ENCODE measurements at regions not wholly inside any gene's neighbourhood (a gene's known extent, or its start where the extent isn't known, plus 50 kb on each side); places are given as distances from the start of the nearest gene placed in this dataset.

GRCh38 chr1:96222701-96223100, 498.9 kb upstream of the PTBP2 start:
- TF ChIP-seq, protein P1, sequence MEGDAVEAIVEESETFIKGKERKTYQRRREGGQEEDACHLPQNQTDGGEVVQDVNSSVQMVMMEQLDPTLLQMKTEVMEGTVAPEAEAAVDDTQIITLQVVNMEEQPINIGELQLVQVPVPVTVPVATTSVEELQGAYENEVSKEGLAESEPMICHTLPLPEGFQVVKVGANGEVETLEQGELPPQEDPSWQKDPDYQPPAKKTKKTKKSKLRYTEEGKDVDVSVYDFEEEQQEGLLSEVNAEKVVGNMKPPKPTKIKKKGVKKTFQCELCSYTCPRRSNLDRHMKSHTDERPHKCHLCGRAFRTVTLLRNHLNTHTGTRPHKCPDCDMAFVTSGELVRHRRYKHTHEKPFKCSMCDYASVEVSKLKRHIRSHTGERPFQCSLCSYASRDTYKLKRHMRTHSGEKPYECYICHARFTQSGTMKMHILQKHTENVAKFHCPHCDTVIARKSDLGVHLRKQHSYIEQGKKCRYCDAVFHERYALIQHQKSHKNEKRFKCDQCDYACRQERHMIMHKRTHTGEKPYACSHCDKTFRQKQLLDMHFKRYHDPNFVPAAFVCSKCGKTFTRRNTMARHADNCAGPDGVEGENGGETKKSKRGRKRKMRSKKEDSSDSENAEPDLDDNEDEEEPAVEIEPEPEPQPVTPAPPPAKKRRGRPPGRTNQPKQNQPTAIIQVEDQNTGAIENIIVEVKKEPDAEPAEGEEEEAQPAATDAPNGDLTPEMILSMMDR (IDR thresholded peaks at IDR 0.05) = no peak
- TF ChIP-seq POLR2A (IDR thresholded peaks at IDR 0.05) = no peak
